Fibroblast of villous mesenchyme (primary cell): ENCODE measurements at regions not wholly inside any gene's neighbourhood (a gene's known extent, or its start where the extent isn't known, plus 50 kb on each side); places are given as distances from the start of the nearest gene placed in this dataset.

ENCODE experiments used
- DNase-seq: peaks from one replicate; pipeline ENCODE4 v3.0.0-alpha.2; 2010; ENCODE audit warnings: low read depth
- H3K4me3 ChIP-seq: 2 replicates; pipeline ENCODE4 v1.5.1; 2011; ENCODE audit warnings: low read depth, mild to moderate bottlenecking, low read length
- TF ChIP-seq, protein P1 (sequence below): IDR thresholded peaks from 2 replicates; pipeline ENCODE4 v1.5.1; 2012; ENCODE audit warnings: low read depth, mild to moderate bottlenecking, low read length; ENCODE audit not compliant: insufficient read depth

DNA sequence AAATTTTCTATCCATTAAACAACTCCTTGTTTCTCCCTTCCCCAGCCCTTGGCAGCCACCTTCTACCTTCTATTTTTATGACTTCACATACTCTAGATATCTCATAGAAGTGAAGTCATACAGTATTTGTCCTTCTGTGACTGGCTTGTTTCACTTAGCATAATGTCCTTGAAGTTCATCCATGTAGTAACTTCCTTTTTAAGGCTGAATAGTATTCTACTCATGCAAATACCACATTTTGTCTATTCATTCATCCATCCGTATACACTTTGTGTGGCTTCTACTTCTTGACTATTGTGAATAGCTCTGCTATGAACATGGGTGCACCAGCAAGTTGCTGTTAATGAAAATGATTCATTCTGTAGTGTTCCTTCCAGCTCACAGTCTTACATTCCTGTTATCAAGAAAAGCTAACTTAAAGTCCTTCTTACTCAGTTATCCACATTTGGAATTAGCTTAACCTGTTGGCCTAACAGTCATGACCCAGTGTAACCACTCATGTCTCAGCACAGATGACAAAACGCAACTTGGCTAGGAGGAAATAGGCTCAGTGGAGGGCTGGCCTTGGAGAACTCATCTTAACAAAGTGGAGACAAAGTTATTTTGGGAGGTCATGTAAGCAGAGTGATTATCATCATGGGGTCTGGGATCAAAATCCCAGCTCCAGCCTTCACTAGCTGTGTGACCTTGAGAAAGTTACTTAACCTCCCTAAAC, 129.7 kb upstream of the MAP3K1 start:
- DNase-seq = no peak
- TF ChIP-seq, protein P1, sequence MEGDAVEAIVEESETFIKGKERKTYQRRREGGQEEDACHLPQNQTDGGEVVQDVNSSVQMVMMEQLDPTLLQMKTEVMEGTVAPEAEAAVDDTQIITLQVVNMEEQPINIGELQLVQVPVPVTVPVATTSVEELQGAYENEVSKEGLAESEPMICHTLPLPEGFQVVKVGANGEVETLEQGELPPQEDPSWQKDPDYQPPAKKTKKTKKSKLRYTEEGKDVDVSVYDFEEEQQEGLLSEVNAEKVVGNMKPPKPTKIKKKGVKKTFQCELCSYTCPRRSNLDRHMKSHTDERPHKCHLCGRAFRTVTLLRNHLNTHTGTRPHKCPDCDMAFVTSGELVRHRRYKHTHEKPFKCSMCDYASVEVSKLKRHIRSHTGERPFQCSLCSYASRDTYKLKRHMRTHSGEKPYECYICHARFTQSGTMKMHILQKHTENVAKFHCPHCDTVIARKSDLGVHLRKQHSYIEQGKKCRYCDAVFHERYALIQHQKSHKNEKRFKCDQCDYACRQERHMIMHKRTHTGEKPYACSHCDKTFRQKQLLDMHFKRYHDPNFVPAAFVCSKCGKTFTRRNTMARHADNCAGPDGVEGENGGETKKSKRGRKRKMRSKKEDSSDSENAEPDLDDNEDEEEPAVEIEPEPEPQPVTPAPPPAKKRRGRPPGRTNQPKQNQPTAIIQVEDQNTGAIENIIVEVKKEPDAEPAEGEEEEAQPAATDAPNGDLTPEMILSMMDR = no peak

DNA sequence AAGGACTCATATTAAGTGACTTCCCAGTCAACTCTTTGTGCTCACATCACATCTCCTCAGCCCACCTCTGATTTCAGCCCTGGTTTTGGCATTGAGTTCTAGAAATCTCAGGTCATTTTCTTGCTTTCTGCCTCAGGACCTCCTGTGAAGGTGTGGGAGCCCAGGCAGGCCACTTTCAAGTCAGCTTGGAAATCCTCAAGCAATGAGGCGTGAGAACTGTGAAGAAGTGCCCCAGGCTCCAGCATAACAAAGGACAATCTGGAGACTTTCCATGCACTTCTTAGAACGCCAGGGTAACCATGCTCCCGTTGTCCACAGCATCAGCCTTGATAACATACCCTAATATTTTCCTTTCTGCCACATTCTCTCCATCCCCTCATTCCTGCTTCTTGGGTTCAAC, 131.2 kb upstream of the MAP3K1 start:
- DNase-seq = no peak
- H3K4me3 ChIP-seq = no peak overlapping the region

More for the DNA sequence above, 129.7 kb upstream of the MAP3K1 start:
- H3K4me3 ChIP-seq = no peak overlapping the region

DNA sequence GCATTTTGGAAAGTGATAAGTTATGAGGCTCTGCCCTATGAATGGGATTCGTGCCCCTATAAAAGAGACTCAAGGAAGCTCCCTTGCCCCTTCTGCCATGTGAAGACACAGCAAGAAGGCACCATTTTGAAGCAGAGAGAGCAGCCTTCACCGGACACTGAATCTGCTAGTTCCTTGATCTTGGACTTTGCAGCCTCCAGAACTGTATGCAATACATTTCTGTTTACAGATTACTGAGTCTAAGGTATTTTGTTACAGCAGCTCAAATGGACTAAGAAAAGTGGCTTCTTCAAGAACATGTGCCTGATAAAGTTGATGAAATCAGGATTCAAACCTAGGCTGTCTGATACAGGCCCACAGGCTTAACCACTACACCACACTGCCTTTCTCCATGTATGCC, 131.6 kb upstream of the MAP3K1 start:
- TF ChIP-seq, protein P1 = no peak
- H3K4me3 ChIP-seq = no peak overlapping the region
- DNase-seq = no peak

More for the DNA sequence above, 131.2 kb upstream of the MAP3K1 start:
- TF ChIP-seq, protein P1 = no peak

DNA sequence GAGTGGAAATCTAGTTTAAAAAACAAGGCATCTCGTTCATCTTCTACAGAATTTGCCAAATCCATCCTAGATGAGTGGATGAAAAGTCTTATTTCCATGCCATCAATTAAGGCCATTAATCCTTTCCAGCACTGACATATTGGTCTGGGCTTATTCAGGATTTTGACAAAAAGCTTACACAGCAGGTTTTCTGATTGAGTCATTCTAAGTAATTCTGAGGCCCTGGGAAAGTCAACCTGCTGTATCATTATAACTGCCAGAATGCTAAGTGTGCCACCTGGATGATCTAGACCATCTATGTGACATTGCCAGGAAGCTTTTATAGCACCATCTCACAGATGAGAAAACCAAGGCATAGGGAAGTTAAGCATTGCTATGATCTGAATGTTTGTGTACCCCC, 132.1 kb upstream of the MAP3K1 start:
- no peak for DNase-seq
- TF ChIP-seq, protein P1 = no peak
- H3K4me3 ChIP-seq = no peak overlapping the region

DNA sequence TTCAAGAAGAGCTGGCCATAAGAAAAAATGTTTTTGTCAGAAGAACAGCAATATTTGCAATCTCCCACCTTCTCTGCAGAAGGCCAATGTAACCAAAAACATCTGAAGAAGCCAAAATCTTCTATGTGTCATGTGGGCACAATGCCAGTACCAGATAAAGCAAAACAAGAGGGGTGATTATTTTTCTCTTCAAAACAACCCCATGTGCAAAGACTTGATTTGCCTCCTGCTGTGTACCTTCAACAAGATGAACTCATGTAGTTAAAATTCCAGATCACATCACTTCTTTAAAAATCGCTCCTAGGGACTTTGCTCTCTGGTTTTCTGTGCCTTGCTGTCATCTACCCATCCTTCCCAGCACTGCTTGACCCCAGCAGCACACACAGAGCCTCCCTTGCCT, 134.0 kb upstream of the MAP3K1 start:
- peak; percentile 41 for DNase-seq
- H3K4me3 ChIP-seq = no peak overlapping the region
- TF ChIP-seq, protein P1 = no peak

DNA sequence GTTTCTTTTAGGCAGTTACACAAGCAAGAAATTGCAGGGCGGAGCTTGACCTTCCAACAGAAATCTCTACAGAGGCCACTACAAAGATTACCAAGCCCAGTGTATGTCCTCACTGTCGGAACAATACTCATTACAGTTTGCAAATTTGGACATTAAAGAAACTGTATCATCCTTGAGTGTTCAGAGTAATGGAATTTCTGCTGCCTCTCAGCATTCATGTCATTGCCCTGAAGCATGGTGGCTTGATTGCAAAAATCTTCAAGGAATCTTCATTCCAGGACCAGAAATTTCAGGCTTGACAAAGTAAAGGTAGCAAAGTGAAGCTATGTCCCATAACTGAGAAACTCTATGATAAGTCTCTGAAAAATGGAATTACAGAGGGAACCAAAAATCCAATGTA, 134.6 kb upstream of the MAP3K1 start:
- TF ChIP-seq, protein P1 = no peak
- no peak overlapping the region for H3K4me3 ChIP-seq
- DNase-seq = peak; percentile 17
